ENCODE measurements at regions not wholly inside any gene's neighbourhood (a gene's known extent, or its start where the extent isn't known, plus 50 kb on each side); places are given as distances from the start of the nearest gene placed in this dataset.

GRCh38 chr4:12975511-12975910, 508.6 kb downstream of the RAB28 start:
- TF ChIP-seq CTCF (IDR thresholded peaks at IDR 0.05; ENCODE audit: low read depth, low read length) = no peak
- TF ChIP-seq EZH2phosphoT487 (IDR thresholded peaks at IDR 0.05; ENCODE audit: low read depth) = no peak
